Omental fat pad (tissue), 3 donors: ENCODE measurements at regions not wholly inside any gene's neighbourhood (a gene's known extent, or its start where the extent isn't known, plus 50 kb on each side); places are given as distances from the start of the nearest gene placed in this dataset.

ENCODE experiments used
- ATAC-seq: fragments of 150-250 bp; one replicate; pipeline ENCODE4 v1.9.1; 2016; ENCODE audit warnings: mild to moderate bottlenecking, moderate library complexity; ENCODE audit not compliant: low FRiP score
- DNase-seq: peaks from one replicate; pipeline ENCODE4 v3.0.0-alpha.2; 2019; ENCODE audit warnings: low spot score
- TF ChIP-seq, protein P1 (sequence below), 3 donors: fragments of 450-650 bp; IDR thresholded peaks; one replicate each; pipeline ENCODE4 v1.5.1; 2016 to 2017; ENCODE audit warnings: antibody characterized with exemption in 3 of 3, mild to moderate bottlenecking in 3 of 3, moderate library complexity in 2 of 3

DNA sequence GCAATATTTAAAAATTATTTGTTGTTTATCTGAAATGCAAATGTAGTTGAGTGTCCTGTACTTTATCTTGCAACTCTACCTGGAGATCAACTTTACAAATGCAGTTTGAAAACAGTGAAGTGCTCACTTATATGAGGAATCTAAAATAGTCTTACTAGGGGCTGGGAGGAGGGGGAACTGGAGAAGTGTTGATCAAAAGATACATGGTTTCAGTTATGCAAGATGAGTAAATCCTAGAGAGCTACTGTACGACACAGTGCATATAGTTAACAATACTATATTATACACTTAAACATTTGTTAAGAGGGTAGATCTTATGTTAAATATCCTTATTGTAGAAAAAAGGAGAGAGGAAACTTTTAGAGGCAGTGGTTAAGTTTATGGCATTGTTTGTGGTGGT lies 241.9 kb downstream of the BCL11A start:
- TF ChIP-seq, protein P1, sequence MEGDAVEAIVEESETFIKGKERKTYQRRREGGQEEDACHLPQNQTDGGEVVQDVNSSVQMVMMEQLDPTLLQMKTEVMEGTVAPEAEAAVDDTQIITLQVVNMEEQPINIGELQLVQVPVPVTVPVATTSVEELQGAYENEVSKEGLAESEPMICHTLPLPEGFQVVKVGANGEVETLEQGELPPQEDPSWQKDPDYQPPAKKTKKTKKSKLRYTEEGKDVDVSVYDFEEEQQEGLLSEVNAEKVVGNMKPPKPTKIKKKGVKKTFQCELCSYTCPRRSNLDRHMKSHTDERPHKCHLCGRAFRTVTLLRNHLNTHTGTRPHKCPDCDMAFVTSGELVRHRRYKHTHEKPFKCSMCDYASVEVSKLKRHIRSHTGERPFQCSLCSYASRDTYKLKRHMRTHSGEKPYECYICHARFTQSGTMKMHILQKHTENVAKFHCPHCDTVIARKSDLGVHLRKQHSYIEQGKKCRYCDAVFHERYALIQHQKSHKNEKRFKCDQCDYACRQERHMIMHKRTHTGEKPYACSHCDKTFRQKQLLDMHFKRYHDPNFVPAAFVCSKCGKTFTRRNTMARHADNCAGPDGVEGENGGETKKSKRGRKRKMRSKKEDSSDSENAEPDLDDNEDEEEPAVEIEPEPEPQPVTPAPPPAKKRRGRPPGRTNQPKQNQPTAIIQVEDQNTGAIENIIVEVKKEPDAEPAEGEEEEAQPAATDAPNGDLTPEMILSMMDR (IDR thresholded peaks at IDR 0.05), result no peak
- DNase-seq (no peak), ATAC-seq (no peak)

DNA sequence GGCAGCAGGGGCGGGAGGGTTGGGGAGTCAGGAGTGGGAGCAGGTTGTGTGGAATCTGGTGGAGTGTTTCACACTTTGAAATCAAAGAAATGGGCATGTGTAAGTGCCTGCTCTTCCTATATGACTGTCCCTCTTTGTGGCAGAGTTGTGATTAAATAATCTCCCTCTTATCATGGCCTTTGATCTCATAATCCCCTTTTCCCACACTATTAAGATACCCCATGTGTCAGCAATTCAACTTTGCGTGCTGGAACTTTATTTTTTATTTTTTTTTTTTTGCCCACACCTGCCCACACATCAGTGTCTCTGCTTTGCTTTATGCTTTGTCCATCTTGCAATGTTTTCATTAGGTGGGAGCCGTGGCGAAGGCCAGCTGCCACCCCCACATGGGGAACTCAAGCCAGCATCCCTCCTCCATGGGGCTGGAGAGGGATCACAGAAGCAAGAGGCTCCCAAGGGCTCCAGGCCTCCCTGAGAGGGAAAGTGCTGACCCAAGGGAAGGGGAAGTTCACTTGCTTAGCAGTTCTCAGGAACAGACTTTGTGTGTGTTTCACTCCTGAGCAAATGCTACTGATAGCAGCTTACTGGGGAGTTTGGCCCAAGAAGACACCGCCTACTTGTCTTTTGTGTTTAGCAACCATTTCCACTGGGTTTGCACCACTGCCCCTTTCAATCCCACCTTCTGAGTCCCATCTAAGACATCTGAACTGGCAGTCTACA lies 243.4 kb downstream of the BCL11A start:
- ATAC-seq, result no peak
- DNase-seq, result no peak
- TF ChIP-seq, protein P1 (IDR thresholded peaks at IDR 0.05), result no peak

DNA sequence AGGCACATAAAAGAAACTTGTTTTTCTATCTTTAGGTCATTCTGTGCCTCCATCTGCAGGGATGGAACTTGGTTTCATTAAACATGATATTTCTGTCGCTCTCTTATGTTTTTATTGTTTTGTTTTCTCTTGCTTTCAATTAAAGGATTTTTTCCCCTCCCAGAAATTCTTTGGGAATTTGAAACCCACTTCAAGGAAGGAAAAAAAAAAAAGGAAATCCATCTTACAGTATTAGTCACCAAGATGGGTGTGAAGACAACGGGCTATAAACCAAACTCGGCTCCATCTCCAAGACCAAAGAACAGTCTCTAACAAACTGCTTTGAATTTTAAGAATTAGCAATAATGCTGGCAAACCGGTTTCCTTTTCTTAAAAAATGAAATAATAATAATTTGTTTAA lies 244.1 kb downstream of the BCL11A start:
- TF ChIP-seq, protein P1 (IDR thresholded peaks at IDR 0.05), result no peak
- DNase-seq (no peak), ATAC-seq (no peak)

DNA sequence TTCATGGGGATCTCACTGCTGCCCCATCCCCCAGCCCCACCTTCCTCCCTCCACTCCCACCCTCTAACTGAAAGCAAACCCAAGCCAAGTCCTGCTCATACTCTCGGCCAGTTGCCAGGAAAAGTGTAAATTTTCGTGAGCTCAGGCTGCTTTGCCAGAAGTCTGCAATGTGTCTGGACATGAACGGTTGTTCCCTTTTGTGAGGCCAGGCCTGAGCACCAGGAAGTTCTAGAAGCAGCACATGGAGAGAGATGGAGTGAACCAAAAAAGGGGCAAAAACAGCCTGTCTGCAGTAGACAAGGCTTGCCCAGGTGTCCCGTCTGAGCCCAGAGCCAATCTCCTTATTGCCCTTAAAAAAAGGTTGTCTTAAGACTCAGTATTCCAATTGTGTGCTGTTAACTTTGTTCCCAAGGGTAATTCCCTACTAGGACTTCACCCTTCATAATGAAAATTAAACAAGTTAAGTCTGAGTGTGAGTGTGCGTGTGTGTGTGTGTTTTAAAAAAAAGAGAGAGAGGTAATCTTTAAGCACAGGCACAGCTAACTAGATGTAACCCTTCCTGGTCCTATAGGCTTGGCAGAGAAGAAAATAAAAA lies 247.1 kb downstream of the BCL11A start:
- ATAC-seq, result no peak
- TF ChIP-seq, protein P1 (IDR thresholded peaks at IDR 0.05), result no peak
- no peak for DNase-seq

DNA sequence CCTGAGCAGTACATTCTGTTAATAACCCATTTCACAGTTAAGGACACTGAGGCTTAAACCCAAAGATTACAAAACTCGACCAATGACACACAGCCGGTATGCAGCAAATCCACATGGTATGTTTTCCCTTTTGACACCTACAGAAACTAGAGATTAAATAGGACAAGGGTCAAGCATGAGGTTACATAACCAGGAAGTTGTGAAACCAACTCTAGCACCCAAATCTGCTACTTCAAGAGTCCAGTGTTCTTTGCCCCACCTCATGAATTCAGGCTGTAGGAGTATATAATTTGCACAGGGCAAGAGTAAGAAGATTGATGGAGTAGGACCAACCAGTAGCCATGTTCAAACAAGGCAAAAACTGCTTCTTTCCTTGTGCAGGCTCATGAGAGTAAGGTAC lies 249.8 kb downstream of the BCL11A start:
- TF ChIP-seq, protein P1 (IDR thresholded peaks at IDR 0.05), result no peak
- no peak for ATAC-seq
- DNase-seq, result no peak

DNA sequence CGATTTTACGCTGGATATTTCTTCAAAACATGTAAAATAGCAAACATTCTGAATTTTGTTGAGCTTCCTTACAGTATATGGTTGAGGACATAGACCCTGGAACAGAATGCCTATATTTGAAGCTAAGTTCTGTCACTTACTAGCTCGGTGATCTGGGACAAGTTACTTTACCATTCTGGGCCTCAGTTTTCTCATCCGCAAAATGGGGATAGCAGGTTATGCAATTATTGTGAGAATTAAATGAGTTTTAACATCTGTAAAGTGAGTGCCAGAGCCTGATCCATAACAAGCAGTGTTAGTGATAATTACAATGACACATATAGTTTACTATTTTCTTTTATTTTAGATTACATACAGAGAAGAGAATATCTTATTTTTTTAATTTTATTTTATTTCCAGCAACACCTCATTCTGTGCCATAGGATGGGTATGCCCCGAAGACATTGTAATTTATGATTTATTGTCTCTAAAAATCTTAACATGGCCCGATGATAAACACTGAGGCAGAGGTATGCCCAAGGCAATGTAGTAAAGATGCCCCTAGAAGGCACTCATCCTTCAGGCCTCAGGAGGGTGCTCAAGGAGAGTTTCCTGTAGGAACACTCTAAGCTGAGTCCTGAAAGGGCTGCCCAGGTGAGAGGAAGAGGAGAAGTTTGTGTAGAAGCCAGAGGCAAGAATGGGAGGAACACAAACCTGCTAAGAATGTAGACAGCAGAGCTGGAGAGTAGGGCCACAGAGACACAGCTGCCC lies 250.9 kb downstream of the BCL11A start:
- DNase-seq (no peak), ATAC-seq (no peak)
- TF ChIP-seq, protein P1 (IDR thresholded peaks at IDR 0.05), result no peak
